Spleen (tissue), 11 donors: ENCODE measurements at regions not wholly inside any gene's neighbourhood (a gene's known extent, or its start where the extent isn't known, plus 50 kb on each side); places are given as distances from the start of the nearest gene placed in this dataset.

Experiments used
- DNase-seq: peaks from one replicate; pipeline ENCODE4 v3.0.0-alpha.2; 2020
- H3K27ac ChIP-seq, 8 donors: fragments of 200-600 bp; sonication (generic) in 7 of 8; 1 replicate in 4 of 8; 2 replicates in 4 of 8; pipeline versions ENCODE4 v1.5.0 to v1.8.0; 2016 to 2021; ENCODE audit warnings: inconsistent platforms in 4 of 8, mild to moderate bottlenecking in 4 of 8, moderate library complexity in 1 of 8
- H3K27me3 ChIP-seq, 7 donors: fragments of 200-600 bp; sonication (generic) in 6 of 7; replicated peaks in 1 of 7; 1 replicate in 4 of 7; 2 replicates in 3 of 7; pipeline versions ENCODE4 v1.5.0 to v1.8.0; 2016 to 2021; ENCODE audit warnings: inconsistent platforms in 3 of 7, mild to moderate bottlenecking in 1 of 7
- H3K36me3 ChIP-seq, 6 donors: fragments of 200-600 bp; sonication (generic) in 5 of 6; 1 replicate in 4 of 6; 2 replicates in 2 of 6; pipeline versions ENCODE4 v1.5.0 to v1.8.0; 2016 to 2021; ENCODE audit warnings: inconsistent platforms in 2 of 6
- H3K4me1 ChIP-seq, 6 donors: fragments of 200-600 bp; sonication (generic) in 5 of 6; 1 replicate in 3 of 6; 2 replicates in 3 of 6; pipeline versions ENCODE4 v1.5.0 to v1.8.0; 2016 to 2021; ENCODE audit warnings: inconsistent platforms in 3 of 6
- H3K4me3 ChIP-seq, 8 donors: fragments of 200-600 bp; sonication (generic) in 7 of 8; 1 replicate in 4 of 8; 2 replicates in 4 of 8; pipeline versions ENCODE4 v1.5.0 to v1.8.0; 2016 to 2021; ENCODE audit warnings: inconsistent platforms in 4 of 8, mild to moderate bottlenecking in 4 of 8, moderate library complexity in 2 of 8
- H3K9me3 ChIP-seq, 8 donors: fragments of 200-600 bp; sonication (generic) in 7 of 8; 1 replicate in 4 of 8; 2 replicates in 4 of 8; pipeline versions ENCODE4 v1.5.0 to v1.8.0; 2016 to 2021; ENCODE audit warnings: inconsistent platforms in 4 of 8
- POLR2A ChIP-seq, 3 donors: fragments of 450-650 bp; IDR thresholded peaks; one replicate each; pipeline ENCODE4 v1.5.1; 2017; ENCODE audit warnings: antibody characterized with exemption in 3 of 3, mild to moderate bottlenecking in 1 of 3
- POLR2AphosphoS5 ChIP-seq, 3 donors: sonication (generic); formaldehyde crosslinking; IDR thresholded peaks; one replicate each; pipeline ENCODE4 v1.5.1; 2017; ENCODE audit warnings: antibody characterized with exemption in 3 of 3
- WGBS, 5 donors: extraction: QIAGEN DNeasy Blood & Tissue Kit in 3 of 5; methylation state at CpG; one replicate each; pipeline versions ENCODE4 v1.1.5 to v1.1.7; 2013 to 2018; 5-methylcytosine and 5-hydroxymethylcytosine counted together
- intact Hi-C: fragments of 100-400 bp; cut with DNase I; formaldehyde crosslinking; loops from one replicate; pipeline ENCODE4 v1.15.0; 2023; ENCODE audit warnings: low total_unique reads
- TF ChIP-seq, protein P1 (sequence below), 11 experiments: fragments of 200-600 bp in 7 of 11; fragments of 450-650 bp in 4 of 11; sonication (generic) in 4 of 11; IDR thresholded peaks in 8 of 11; conservative IDR thresholded peaks in 3 of 11; 1 replicate in 7 of 11; 2 replicates in 4 of 11; pipeline versions ENCODE4 v1.4.0 to v1.8.0; 2016 to 2021; ENCODE audit warnings: antibody characterized with exemption in 11 of 11, inconsistent platforms in 4 of 11, mild to moderate bottlenecking in 1 of 11
- donor health status: healthy with polysubstance abuse.
- donor health status: DM: no; HTN: no; CAD: no; lungs with moderate emphysema.
- donor health status: DM: no; HTN: no; CAD: no.
- donor health status: Bipolar disorder and iron deficiency.
- donor health status: healthy.
- donor health status: DM: no; HTN: no; CAD: no.
- donor health status: DM: yes; HTN: yes; CAD: no.

DNA sequence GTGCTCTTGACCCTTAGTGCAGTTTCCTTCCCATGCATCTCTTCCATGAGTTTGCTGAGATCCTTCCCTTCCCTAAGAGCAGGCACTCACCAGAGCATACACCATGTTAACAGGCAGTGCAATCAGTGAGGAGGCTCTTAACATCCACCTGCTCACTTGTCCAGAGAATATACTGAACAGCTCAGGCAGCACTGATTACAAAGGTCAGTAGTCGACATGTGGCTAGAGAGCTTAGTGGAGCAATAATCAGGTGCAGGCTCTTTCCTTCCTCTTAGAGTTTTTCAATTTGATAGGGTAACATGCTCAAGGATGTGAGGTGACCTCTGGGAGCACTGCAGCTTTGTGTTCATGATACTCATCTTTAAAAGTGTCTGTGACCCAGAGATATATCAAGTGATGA is 144.1 kb upstream of the SETBP1 start:
- 37 to 50% (median 43%) methylated on average over 1 of the region's 1 CpG for WGBS, 5 donors
- Histone ChIP-seq H3K4me1 (no peaks in the 10 kb centered on the region), H3K9me3 (no peaks in the 10 kb centered on the region), H3K4me3 (no peak overlapping the region), H3K27me3 (no peaks in the 10 kb centered on the region), H3K27ac (no peak overlapping the region), H3K36me3 (no peaks in the 10 kb centered on the region)
- DNase-seq, result no peak
- TF ChIP-seq, protein P1, sequence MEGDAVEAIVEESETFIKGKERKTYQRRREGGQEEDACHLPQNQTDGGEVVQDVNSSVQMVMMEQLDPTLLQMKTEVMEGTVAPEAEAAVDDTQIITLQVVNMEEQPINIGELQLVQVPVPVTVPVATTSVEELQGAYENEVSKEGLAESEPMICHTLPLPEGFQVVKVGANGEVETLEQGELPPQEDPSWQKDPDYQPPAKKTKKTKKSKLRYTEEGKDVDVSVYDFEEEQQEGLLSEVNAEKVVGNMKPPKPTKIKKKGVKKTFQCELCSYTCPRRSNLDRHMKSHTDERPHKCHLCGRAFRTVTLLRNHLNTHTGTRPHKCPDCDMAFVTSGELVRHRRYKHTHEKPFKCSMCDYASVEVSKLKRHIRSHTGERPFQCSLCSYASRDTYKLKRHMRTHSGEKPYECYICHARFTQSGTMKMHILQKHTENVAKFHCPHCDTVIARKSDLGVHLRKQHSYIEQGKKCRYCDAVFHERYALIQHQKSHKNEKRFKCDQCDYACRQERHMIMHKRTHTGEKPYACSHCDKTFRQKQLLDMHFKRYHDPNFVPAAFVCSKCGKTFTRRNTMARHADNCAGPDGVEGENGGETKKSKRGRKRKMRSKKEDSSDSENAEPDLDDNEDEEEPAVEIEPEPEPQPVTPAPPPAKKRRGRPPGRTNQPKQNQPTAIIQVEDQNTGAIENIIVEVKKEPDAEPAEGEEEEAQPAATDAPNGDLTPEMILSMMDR (IDR thresholded peaks at IDR 0.05 in 8 of 11, conservative IDR thresholded peaks at IDR 0.05 in 3 of 11), result no peak
- TF ChIP-seq POLR2AphosphoS5 (IDR thresholded peaks at IDR 0.05) (no peak), POLR2A (IDR thresholded peaks at IDR 0.05) (no peak)
- intact Hi-C loops, result no loop called here

DNA sequence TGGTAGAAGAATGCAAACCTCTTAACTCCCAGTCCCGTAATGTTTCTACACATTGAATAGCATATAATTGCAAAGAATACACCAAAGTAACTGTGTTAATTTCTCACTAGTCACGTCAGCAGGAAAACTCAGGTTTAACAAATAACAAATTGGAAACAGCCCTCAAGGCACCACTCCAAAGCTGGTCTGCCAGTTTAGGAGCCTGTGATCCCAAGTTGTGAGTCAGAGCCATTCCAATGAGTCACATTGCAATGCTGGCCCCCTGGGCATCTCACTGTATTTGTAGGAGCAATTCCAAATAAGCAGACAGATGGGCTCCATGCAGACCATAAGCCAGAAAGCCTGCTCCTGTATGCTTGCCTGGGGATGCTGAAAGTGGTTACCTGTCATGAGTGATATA is 143.2 kb upstream of the SETBP1 start:
- H3K4me3 ChIP-seq, result no peak overlapping the region
- no peaks in the 10 kb centered on the region for H3K4me1 ChIP-seq
- no peaks in the 10 kb centered on the region for H3K36me3 ChIP-seq
- intact Hi-C loops, result no loop called here
- no peaks in the 10 kb centered on the region for H3K9me3 ChIP-seq
- no peaks in the 10 kb centered on the region for H3K27me3 ChIP-seq
- WGBS, 5 donors, result 85 to 97% (median 89%) methylated on average over 2 of the region's 2 CpGs
- TF ChIP-seq, protein P1 (IDR thresholded peaks at IDR 0.05 in 8 of 11, conservative IDR thresholded peaks at IDR 0.05 in 3 of 11), result no peak
- TF ChIP-seq POLR2A (IDR thresholded peaks at IDR 0.05) (no peak), POLR2AphosphoS5 (IDR thresholded peaks at IDR 0.05) (no peak)
- H3K27ac ChIP-seq, result no peak overlapping the region
- DNase-seq, result no peak

DNA sequence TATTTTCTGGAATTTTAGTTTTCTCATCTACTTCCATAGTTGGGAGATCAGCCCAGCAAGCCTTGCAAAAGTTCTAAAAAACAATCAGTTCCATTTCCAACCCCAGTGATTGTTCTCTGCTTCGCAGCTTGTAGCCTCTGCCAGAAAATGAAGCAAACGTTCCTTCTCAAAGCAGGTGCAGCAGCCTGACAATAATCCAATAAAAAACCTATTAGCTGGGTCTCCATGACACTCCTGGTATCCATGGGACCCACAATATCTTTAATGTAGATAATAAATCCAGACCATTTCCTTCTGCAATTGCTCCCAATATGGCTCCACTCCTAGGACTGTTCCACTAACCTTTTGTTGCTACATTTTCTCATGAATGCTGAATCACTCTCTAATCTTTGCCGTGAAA is 140.8 kb upstream of the SETBP1 start:
- intact Hi-C loops, result no loop called here
- H3K4me1 ChIP-seq, result no peaks in the 10 kb centered on the region
- 84 to 93% (median 86%) methylated on average over 3 of the region's 3 CpGs for WGBS, 5 donors
- no peak overlapping the region for H3K4me3 ChIP-seq
- H3K36me3 ChIP-seq, result no peaks in the 10 kb centered on the region
- TF ChIP-seq POLR2AphosphoS5 (IDR thresholded peaks at IDR 0.05) (no peak), POLR2A (IDR thresholded peaks at IDR 0.05) (no peak)
- no peaks in the 10 kb centered on the region for H3K27me3 ChIP-seq
- H3K9me3 ChIP-seq, result no peaks in the 10 kb centered on the region
- no peak overlapping the region for H3K27ac ChIP-seq
- DNase-seq, result no peak

DNA sequence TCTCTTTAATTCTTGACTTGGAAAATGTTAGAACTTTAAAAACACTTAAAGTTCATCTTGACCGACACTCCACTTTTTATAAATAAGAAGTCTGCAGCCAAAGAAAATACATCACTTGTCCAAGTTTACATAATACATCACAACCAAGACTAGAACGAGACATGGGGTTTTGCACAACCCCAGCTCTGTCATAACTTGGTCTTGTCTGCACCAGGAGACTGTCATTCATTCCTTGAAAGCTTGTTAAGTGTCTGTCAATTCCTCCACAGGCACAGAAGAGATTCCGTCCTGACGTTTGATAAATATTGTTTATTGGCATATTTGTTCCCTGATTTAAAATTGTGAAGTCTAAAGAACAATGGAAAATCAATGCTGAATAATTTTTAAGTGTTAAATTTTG is 139.5 kb upstream of the SETBP1 start:
- WGBS, 5 donors, result 74 to 85% (median 79%) methylated on average over 4 of the region's 4 CpGs
- Histone ChIP-seq H3K4me1 (no peaks in the 10 kb centered on the region), H3K27me3 (no peaks in the 10 kb centered on the region), H3K4me3 (no peak overlapping the region), H3K27ac (no peak overlapping the region), H3K9me3 (no peaks in the 10 kb centered on the region), H3K36me3 (no peaks in the 10 kb centered on the region)
- TF ChIP-seq POLR2AphosphoS5 (IDR thresholded peaks at IDR 0.05) (no peak), POLR2A (IDR thresholded peaks at IDR 0.05) (no peak)
- TF ChIP-seq, protein P1 (IDR thresholded peaks at IDR 0.05 in 8 of 11, conservative IDR thresholded peaks at IDR 0.05 in 3 of 11), result no peak
- no peak for DNase-seq
- intact Hi-C loops, result no loop called here

DNA sequence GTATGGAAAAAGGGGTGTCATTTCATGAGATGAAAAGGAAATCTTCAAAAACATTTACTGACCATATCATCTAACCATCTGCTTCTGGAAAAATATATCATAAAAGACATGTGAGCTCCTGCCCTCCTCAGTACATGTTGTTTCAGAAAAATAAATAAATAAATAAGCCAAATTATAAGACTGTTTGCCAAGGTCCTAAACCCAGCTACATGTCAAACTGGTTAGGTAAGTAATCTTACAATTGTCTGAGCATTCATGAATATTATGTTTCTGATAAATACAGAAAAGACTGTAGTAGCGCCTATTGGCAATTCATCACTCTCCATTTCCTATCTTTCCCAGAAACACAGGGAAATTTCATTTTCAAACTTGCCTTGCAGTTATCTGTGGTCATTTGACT is 138.9 kb upstream of the SETBP1 start:
- Histone ChIP-seq H3K4me1 (peaks cover 0 to 3% (median 0%) of the 10 kb centered on the region in 6 donors), H3K4me3 (no peak overlapping the region), H3K36me3 (no peaks in the 10 kb centered on the region), H3K9me3 (no peaks in the 10 kb centered on the region), H3K27ac (no peak overlapping the region), H3K27me3 (no peaks in the 10 kb centered on the region)
- no peak for TF ChIP-seq POLR2A (IDR thresholded peaks at IDR 0.05)
- TF ChIP-seq POLR2AphosphoS5 (IDR thresholded peaks at IDR 0.05), result no peak
- TF ChIP-seq, protein P1 (IDR thresholded peaks at IDR 0.05 in 8 of 11, conservative IDR thresholded peaks at IDR 0.05 in 3 of 11), result no peak
- intact Hi-C loops, result no loop called here
- DNase-seq, result no peak
- WGBS, 5 donors, result 0 to 3% (median 0%) methylated on average over 1 of the region's 1 CpG
